NOMO-1 treated with DMSO at 0.1 percent for 48 hours (cell line): ENCODE measurements at regions not wholly inside any gene's neighbourhood (a gene's known extent, or its start where the extent isn't known, plus 50 kb on each side); places are given as distances from the start of the nearest gene placed in this dataset.
"Not testable (repeated sequence)": the region's sequence is repeated elsewhere in the genome, so short reads cannot be mapped to it uniquely, and the experiment has no call there.

Experiments
- DNase-seq: peaks from one replicate; lab custom pipeline; 2025; ENCODE audit not compliant: unreplicated experiment; lab: John Stamatoyannopoulos, UW

DNA sequence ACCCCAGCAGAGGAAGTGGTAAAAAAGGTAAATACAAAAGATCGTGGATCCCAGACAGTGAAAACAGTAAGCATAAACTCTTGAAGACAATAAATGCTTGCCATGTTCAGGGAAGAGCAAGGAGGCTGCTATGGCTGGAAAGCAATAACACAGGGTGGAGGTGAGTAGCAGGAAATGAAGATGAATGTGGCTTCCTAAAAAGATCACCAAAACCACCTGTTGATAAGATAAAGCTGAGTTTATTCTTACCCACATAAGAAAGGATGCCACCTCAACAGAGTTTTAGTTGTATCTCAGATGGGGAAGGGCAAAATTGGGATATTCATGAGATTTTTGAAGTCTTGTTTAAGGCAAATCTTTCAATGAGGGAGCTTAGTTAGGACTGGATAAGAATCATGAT is 273.3 kb downstream of the MSX2 start:
- DNase-seq, result no peak

DNA sequence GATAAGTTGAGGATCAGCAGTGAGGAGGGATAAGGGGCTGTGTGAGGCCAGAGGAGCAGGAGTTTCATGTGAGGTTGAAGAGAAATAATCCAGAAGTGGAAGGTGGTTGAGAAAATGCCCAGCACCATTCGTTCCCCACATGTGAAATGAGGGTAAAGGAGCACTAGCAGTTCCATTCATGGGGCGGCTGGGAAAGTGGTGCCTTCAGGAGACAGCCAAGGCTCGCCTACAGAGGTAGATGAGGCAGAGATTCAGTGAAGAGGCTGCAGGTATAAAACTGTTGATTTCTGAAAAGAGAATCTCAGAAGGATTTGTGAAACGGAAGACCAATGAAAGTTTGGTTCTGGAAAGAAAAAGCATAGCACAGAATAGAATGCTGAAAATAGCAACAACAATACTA is 272.6 kb downstream of the MSX2 start:
- no peak for DNase-seq

DNA sequence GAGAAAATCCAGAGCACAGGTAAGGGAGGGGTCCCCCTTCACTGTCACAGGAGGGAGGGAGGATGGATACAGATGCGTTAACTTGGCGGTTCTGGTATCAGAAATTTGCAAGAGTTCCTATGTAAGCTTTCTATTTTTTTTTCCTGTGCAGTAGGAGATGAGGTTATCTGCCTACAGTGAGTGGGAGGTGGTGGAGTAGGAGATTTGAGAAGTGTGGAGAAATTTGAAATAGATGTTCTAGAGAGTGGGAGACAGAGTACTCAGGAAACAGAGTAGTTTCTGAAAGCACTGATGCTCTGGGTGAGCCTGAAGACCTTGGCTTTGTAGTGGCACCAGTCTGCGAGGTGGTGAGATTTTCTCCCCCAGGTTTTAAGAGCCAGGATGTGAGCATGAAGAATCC is 271.4 kb downstream of the MSX2 start:
- no peak for DNase-seq

DNA sequence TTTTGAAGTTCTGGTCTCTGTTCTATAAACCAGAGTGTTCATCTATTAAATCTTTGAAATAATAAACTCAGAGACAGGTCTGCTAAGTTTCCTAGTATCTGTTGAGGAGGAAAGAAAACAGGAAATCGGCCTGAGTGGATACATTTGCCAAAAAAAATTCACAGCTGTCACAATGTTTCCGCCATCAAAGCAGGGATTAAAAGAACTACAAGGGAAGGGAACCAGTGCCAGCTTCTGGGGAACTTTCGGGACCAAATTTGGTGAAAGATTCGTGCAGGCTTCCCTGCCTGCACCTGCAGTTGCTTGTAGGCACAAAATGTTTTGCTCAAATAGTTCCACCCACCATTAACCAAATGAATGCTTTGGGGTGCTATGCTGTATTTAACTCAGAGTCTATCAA is 267.5 kb downstream of the MSX2 start:
- no peak for DNase-seq

DNA sequence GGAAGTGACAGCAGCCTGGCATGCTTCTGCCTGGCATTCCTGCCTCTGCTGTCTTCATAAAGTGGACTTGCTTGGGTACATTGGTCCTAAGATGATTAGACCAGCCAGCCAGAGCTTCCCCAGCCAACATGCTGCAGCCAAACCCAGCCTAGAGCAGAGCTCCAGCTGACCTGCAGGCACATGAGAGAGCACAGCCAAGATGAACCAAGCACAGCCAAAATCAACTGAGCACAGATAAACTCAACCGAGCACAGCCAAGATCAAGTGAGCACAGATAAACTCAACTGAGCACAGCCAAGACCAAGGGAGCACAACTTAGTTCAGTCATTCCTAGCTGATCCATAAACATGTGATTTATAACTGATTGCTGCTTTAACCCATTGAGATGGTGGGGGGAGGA is 266.5 kb downstream of the MSX2 start:
- DNase-seq, result no peak

DNA sequence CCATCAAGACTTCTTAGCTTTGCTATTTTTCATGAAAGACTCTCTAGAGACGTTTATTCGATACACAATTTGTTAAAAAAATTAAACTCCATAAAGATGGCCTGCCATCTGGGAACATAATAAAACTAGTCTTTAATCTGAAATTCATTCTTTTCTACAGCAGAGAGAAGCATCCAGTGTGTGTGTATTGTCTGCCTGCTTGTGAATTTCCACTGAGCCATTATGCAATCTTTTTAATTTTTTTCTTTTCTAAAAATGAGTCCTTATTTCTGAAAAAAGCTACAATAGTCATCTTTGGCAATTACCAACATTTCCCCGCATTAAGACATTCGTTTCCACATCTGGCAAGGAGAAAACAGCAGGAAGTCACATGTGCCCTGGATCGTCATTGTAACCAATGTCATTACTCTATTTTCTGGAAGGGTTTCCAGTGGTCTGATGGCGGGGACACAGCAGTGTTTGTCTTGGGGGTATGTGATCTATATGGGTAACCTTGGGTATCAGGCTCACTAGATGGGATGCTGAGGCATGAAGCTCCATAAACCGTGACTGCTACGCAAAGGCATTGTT is 263.1 kb downstream of the MSX2 start:
- no peak for DNase-seq

DNA sequence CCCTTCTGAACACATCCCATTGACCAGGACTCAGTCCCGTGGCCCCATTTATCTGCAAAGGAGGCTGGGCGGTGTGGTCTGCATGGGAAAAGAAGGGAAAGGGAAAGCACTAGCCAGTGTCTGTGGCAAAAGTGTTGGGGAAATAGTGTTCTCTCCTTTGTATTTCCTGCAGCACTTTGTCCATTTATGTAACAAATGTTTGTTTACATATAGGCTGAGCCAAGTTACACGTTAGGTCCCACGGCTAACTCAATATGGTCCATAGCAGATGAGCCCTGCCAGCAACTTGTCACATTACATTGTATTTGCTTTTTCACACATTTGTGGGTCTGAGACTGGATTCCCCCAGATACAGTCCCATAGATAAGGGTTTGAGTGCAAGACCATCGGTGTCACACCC is 260.5 kb downstream of the MSX2 start:
- DNase-seq, result no peak

DNA sequence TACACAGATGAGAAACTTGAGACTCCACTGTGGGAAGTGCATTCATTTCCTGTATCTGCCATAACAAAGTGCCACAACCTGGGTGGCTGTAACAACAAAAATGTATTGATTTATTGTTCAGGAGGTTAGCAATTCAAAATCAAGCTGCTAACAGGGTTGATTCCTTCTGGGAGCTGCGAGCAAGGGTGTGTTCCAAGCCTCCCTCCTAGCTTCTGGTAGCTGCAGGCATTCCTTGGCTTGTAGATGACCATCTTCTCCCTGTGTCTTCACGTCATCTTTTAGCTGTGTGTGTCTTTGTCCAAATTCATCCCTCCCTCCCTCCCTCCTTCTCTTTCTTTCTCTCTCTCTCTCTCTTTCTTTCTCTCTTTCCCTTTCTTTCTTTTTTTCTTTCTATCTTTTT is 258.1 kb downstream of the MSX2 start:
- DNase-seq, result no peak

DNA sequence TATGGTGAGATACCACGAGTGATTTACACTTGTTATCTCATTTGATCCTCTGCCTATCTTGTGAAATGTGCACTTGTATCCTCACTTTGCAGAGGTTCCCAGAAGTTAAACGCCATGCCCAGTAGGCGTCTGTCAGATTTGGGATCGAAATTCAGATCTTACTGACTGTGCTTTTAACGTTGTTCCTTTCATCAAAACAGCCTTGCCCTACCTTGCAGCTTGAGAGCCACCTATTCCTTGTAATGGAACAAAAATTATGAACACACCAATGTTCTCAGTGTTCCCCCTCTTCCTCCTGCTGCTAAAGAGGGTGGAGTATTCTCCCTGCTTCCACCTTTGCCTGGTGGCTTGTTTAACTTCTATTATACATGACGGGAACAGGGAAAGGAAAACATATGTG is 257.0 kb downstream of the MSX2 start:
- no peak for DNase-seq

DNA sequence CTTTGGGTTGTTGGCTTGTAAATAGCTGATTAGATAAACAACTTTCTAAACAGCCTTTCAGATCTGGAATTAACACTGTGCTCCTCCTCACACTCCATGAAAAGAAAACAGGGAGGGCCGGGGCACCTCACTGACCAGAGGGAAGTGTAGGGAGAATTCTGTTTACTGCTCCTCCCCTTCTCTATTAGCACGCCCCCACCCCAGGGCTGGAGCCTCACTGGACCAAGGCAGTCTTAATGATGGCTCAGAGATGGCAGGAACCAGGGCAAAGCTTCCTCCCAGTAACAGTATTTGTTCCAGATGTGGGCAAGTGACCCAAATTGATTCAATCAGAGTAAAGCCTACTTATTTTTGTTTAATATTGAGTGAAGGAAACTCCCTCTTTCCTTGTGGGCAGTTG is 256.6 kb downstream of the MSX2 start:
- DNase-seq, result no peak

DNA sequence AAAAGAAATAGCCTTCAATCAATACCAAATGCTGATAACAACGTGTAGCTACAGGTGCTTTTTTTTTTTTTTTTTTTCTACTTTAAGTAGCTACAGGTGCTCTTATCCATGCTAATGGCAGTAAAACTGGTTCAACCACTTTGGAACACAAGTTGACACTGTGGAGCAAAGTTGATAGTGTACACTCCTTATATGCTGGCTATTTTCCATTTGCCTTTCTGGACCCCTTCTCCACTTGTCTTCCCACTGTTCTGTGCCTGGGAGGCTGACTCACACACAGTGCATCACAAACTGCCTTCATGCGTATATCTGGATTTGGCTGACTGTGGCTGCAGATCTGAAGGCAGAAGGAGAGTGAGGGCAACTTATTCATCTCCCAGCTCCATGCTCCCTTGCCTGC is 247.9 kb downstream of the MSX2 start:
- DNase-seq, result no peak

DNA sequence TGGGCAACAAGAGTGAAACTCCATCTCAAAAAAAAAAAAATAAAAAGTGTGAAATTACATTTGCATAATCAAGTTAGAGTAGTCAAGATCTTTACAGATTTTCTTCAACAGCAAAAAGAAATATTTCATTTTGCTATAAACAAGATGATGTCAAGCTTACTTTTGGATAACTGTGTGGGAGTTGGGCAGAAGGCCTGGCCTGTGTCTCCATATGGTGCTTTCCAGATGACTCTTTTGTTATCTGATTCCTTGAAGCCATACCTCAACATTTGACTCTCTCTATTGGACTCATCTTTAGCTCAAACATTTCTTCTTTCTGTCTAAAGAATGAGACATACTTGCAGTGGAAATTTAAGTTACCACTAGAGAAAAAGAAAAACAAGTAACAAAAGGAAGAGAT is 246.8 kb downstream of the MSX2 start:
- DNase-seq, result no peak

DNA sequence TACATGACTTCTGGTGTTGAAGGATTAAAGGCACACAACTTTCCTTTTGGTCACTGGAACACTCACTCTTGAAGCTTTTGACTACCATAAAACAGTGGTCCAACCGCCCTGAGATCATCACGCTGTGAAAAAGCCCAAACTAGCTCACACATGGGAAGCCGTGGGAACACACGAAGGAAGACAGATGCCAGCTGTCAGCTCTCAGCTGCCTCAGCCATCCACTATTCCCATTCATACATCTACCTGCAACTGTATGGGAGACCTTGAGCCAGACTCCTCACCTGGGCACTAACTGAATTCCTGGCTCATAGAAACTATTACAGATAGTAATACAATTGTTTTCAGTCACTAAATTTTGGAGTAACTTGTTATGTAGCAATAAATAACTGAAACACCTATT is 246.1 kb downstream of the MSX2 start:
- DNase-seq, result no peak

DNA sequence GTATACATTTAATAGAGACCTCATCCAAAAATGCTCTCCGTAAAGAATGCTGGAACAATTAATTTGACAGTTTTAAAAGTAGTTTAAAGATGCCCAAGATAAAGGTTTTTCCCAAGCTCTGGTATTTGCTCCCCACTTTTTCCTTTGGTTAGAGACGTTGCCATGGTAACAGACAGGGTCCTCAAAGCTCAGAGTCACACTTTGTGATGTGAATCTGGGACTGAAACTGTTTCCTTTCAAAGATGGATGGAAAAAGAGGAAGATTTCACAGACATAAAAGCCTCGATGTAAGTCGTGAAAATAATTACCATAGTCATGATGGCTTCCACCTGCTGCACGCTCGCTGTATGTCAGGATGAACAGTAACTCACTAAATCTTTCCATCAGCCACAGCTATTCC is 229.5 kb downstream of the MSX2 start:
- no peak for DNase-seq

DNA sequence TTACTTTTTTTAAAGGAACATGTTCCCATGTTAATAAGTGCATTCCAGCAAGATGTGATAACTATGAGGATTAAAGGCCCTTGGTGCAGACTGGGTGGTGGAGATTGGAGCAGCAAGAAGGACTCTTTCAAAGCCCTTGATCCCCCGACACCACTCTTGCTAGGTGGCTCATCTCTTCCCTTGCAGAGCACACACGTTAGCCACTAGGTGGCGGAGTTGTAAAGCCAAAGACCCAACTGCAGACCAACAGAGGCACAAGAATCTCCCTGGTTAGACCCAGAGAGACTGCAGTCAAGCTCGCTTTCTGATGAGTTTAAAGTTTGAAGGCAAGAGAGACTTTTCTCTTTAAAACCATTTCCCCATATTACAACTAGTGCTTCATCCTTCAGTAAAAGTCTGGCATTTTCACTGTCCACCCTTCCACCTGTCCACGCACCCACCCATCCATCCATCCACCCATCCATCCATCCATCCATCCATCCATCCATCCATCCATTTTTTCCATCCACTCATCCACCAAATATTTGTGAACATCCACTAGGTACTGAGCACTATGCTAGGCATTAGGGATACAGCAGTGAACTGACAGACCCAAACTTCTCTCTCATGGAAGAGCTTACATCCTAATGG is 226.9 kb downstream of the MSX2 start:
- DNase-seq, result peak; percentile 53

DNA sequence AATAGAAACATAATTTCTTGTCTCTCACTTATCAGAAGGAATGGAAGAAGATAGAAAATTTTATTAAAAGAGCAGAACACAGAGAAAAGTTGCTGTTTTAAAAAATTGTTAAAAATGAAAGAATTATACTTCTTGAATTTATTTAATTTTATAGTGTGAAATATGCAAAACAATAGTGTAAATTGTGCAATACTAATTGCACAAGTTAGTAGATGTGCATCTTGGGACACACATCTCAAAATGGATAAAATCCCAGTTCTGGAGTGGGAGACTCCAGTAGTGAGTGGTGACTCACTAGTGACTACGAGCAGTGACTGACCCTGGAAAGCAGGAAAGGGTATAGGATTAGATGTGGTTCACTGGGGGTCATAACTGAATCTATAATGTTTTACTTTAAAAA is 223.2 kb downstream of the MSX2 start:
- no peak for DNase-seq

DNA sequence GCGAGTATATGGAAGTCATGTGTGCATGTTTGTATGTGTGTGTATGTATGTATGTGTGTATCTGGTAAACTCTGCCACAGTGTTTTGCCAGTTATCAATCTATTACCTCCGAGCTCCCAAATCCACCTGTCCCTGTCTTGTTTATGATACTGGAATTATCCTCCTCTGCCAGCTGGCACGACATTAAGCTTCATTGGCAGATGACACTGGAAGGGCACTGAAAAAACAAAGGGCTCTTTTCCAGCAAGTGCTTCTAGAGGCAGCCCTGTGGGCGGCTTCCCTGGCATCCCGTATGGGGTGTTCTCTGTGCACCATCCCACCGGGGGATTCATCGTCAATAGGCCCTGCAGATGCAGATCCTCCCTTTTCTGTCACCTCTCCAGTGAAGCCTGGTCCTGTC is 221.5 kb downstream of the MSX2 start:
- DNase-seq, result no peak

DNA sequence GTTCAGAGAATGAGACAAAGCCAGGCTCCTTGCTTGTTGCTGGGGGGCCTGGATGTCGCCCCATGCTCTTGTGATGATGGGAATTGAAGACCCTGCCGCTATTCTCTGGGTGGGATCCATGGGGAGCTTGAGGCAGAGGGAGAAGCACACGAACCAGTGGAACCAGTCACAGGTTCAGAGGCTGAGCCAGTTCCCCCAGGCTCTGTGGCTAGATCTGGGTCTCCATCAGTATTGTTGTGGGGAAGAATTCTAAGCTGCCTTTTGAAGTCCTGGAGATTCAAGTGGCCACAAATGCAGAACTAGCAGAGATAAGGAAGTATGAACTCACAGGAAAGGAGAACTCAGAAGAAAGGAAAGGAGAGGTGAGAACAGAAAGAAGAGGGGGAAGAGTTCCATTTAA is 219.4 kb downstream of the MSX2 start:
- peak; percentile 50 for DNase-seq

DNA sequence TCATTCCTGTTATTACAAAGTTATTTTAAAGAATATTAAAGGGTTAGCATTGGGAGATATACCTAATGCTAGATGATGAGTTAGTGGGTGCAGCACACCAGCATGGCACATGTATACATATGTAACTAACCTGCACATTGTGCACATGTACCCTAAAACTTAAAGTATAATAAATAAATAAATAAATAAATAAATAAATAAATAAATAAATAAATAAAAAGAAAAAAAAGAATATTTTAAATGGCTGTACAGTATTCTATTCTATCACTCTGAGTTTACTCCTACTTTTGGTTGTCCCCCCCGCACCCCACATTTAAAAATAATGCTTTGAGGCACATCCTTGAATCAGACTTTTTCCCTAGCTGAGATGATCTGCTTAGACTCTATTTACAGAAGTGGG is 218.6 kb downstream of the MSX2 start:
- not testable (repeated sequence) for DNase-seq

DNA sequence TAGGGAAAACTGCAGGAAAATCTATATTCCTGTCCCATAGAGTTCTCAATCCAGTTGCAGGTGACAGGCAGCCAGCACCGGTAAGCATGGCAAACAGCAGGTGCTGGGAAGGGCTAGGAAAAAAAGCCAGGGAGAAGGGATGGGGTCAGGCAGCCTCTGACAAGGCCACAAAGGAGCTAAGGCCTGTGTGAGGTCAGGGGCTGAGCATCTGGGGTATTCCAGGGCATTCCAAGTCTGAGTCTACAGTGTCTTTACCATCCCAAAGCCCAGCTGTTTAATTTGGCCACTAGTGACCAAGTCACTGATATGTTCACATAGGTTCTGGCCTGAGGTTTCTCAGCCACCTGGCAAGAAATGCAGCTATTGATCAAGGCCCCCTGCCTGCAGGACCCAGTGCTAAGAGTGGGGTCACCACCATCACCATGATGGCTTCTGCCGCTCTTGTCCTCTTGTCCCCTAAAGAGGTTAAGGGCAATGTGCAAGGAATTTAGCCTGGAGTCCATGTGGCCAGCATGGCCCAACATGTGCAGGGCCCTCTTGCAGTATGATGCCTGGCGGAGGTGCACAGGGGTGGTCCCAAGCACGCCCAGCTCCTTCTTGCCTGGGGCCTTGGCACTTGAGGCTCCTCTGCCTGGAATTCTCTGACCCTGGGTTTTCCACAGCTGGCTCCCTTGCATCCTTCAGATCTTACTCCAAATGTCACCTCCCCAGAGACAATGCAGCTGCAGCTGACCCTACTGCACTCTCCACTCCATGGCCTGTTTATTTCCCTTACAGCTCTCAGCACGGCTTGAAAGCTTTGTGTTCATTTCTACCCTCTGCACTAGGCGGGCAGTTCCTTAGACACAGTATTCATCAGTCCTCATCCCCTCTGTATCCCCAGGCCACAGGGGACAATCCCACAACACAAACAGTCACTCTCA is 213.1 kb downstream of the MSX2 start:
- no peak for DNase-seq

DNA sequence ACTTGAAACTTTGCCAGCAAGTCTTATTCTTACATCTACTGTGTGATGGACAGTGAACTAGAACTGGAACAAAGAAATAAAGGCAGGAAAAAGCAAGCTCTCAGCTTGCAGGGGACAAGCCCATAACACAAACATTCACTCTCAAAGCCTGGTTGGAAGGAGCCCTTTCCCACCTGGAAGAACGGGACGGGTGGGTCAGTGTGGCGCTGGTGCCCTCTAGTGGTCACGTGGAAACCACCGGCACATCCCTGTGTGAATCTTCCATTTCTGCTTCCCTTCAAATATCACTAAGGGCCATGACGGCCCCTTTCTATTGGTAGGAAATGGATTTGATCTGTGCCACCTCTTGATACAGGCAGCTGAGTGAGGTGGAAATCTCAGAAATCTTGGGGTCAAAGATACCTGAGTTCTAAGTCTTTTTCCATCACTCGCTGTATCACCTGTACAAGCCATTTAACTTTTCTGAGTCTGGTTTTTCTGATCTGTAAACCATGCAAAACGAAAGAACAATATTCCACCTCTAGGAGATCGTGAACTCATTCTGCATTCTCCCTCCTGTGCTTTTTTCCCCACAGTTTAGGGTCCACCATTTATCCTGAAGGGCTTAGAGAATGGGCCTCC is 211.6 kb downstream of the MSX2 start:
- DNase-seq, result peak; percentile 23

DNA sequence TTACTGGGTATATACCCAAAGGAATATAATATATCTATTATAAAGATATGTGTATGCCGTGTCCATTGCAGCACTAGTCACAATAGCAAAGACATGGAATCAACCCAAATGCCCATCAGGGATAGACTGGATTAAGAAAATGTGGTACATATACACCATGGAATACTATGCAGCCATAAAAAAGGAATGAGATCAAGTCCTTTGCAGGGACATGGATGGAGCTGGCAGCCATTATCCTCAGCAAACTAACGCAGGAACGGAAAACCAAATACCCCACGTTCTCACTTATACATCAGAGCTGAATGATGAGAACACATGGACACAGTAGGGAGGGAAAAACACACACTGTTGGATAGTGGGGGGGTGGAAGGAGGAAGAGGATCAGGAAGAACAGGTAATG is 206.7 kb downstream of the MSX2 start:
- DNase-seq, result not testable (repeated sequence)
